ENCODE measurements at regions not wholly inside any gene's neighbourhood (a gene's known extent, or its start where the extent isn't known, plus 50 kb on each side); places are given as distances from the start of the nearest gene placed in this dataset.

GRCh38 chr16:80874925-80875324 lies 70.5 kb upstream of the CDYL2 start:
- DNase-seq (ENCODE audit: extremely low read depth in 1 of 11, low read depth in 9 of 11, low spot score in 4 of 11) = no peak

GRCh38 chr16:80862160-80862705 lies 57.8 kb upstream of the CDYL2 start:
- no peak for DNase-seq (ENCODE audit: extremely low read depth in 1 of 11, low read depth in 9 of 11, low spot score in 4 of 11)

All from renal cortex interstitium (tissue), 11 donors.